Breast epithelium (tissue), 4 donors: ENCODE measurements at regions not wholly inside any gene's neighbourhood (a gene's known extent, or its start where the extent isn't known, plus 50 kb on each side); places are given as distances from the start of the nearest gene placed in this dataset.

ENCODE experiments used
- DNase-seq, 2 donors: peaks; one replicate each; pipeline ENCODE4 v3.0.0-alpha.2; 2019; ENCODE audit warnings: low spot score in 2 of 2
- H3K27ac ChIP-seq, 2 donors: fragments of 200-600 bp; sonication (generic) in 1 of 2; one replicate each; pipeline ENCODE4 v1.5.1; 2016 to 2019; ENCODE audit warnings: mild to moderate bottlenecking in 1 of 2
- H3K27me3 ChIP-seq, 2 donors: fragments of 200-600 bp; sonication (generic) in 1 of 2; one replicate each; pipeline versions ENCODE4 v1.5.1 to v1.6.0; 2017 to 2019; ENCODE audit warnings: control low read depth in 1 of 2, mild to moderate bottlenecking in 1 of 2
- H3K36me3 ChIP-seq: fragments of 200-600 bp; one replicate; pipeline ENCODE4 v1.5.1; 2019
- H3K4me1 ChIP-seq, 2 donors: fragments of 200-600 bp; sonication (generic); one replicate each; pipeline ENCODE4 v1.5.1; 2016 to 2019; ENCODE audit warnings: control low read depth in 1 of 2
- H3K4me3 ChIP-seq, 3 donors: fragments of 200-600 bp; sonication (generic); 1 replicate in 2 of 3; 2 replicates in 1 of 3; pipeline ENCODE4 v1.5.1; 2016 to 2019; ENCODE audit warnings: mild to moderate bottlenecking in 3 of 3, moderate library complexity in 2 of 3
- H3K9me3 ChIP-seq, 2 donors: fragments of 200-600 bp; sonication (generic) in 1 of 2; one replicate each; pipeline ENCODE4 v1.5.1; 2016 to 2019; ENCODE audit warnings: control low read depth in 1 of 2
- CTCF ChIP-seq, 3 donors: fragments of 450-650 bp; IDR thresholded peaks; one replicate each; pipeline ENCODE4 v1.5.1; 2016 to 2017; ENCODE audit warnings: antibody characterized with exemption in 3 of 3, mild to moderate bottlenecking in 3 of 3, moderate library complexity in 3 of 3
- POLR2A ChIP-seq: fragments of 450-650 bp; IDR thresholded peaks from one replicate; pipeline ENCODE4 v1.6.1; 2016; ENCODE audit warnings: antibody characterized with exemption, mild to moderate bottlenecking, moderate library complexity
- POLR2AphosphoS5 ChIP-seq, 3 donors: sonication (generic); formaldehyde crosslinking; IDR thresholded peaks; one replicate each; pipeline ENCODE4 v1.6.1; 2017; ENCODE audit warnings: antibody characterized with exemption in 3 of 3
- intact Hi-C: fragments of 100-400 bp; cut with DNase I; formaldehyde crosslinking; loops from one replicate; pipeline ENCODE4 v1.15.1; 2023; ENCODE audit warnings: low total_unique reads

- H3K27ac ChIP-seq = no peak overlapping the region
- intact Hi-C loops = no loop called here
- DNase-seq = no peak
- no peaks in the 10 kb centered on the region for H3K4me1 ChIP-seq
- no peaks in the 10 kb centered on the region for H3K27me3 ChIP-seq
- no peak overlapping the region for H3K4me3 ChIP-seq
- TF ChIP-seq CTCF (IDR thresholded peaks at IDR 0.05) (no peak), POLR2AphosphoS5 (IDR thresholded peaks at IDR 0.05) (no peak), POLR2A (no peak)
- no peaks in the 10 kb centered on the region for H3K9me3 ChIP-seq
- H3K36me3 ChIP-seq = no peaks in the 10 kb centered on the region
Measured at GRCh38 chr1:187873126-187873525, 1044.4 kb downstream of the PLA2G4A start.

GRCh38 chr1:187876775-187877174 lies 1048.0 kb downstream of the PLA2G4A start:
- DNase-seq = no peak
- no peak overlapping the region for H3K27ac ChIP-seq
- H3K27me3 ChIP-seq = no peaks in the 10 kb centered on the region
- intact Hi-C loops = no loop called here
- no peaks in the 10 kb centered on the region for H3K9me3 ChIP-seq
- H3K4me3 ChIP-seq = no peak overlapping the region
- no peak for TF ChIP-seq POLR2A
- no peak for TF ChIP-seq CTCF (IDR thresholded peaks at IDR 0.05)
- no peak for TF ChIP-seq POLR2AphosphoS5 (IDR thresholded peaks at IDR 0.05)
- no peaks in the 10 kb centered on the region for H3K36me3 ChIP-seq
- no peaks in the 10 kb centered on the region for H3K4me1 ChIP-seq

- no peak for DNase-seq
- H3K4me3 ChIP-seq = no peak overlapping the region
- no peak for TF ChIP-seq POLR2AphosphoS5 (IDR thresholded peaks at IDR 0.05)
- TF ChIP-seq POLR2A = no peak
- TF ChIP-seq CTCF (IDR thresholded peaks at IDR 0.05) = no peak
- H3K9me3 ChIP-seq = no peaks in the 10 kb centered on the region
- H3K36me3 ChIP-seq = no peaks in the 10 kb centered on the region
- no peaks in the 10 kb centered on the region for H3K4me1 ChIP-seq
- no peak overlapping the region for H3K27ac ChIP-seq
- H3K27me3 ChIP-seq = no peaks in the 10 kb centered on the region
- intact Hi-C loops = no loop called here
Measured at GRCh38 chr1:187877220-187877619, 1048.5 kb downstream of the PLA2G4A start.

GRCh38 chr1:187878883-187879282 lies 1050.1 kb downstream of the PLA2G4A start:
- no peak for TF ChIP-seq POLR2AphosphoS5 (IDR thresholded peaks at IDR 0.05)
- TF ChIP-seq CTCF (IDR thresholded peaks at IDR 0.05) = no peak
- no peak for TF ChIP-seq POLR2A

GRCh38 chr1:187883356-187883755 lies 1054.6 kb downstream of the PLA2G4A start:
- Histone ChIP-seq H3K9me3 (no peaks in the 10 kb centered on the region), H3K4me1 (no peaks in the 10 kb centered on the region), H3K27me3 (no peaks in the 10 kb centered on the region), H3K27ac (no peak overlapping the region), H3K36me3 (no peaks in the 10 kb centered on the region), H3K4me3 (no peak overlapping the region)
- intact Hi-C loops = no loop called here
- TF ChIP-seq POLR2AphosphoS5 (IDR thresholded peaks at IDR 0.05) = no peak
- TF ChIP-seq CTCF (IDR thresholded peaks at IDR 0.05) = no peak
- TF ChIP-seq POLR2A = no peak
- no peak for DNase-seq

More at GRCh38 chr1:187878883-187879282, 1050.1 kb downstream of the PLA2G4A start:
- no peak for DNase-seq
- Histone ChIP-seq H3K27ac (no peak overlapping the region), H3K4me1 (no peaks in the 10 kb centered on the region), H3K4me3 (no peak overlapping the region), H3K9me3 (no peaks in the 10 kb centered on the region), H3K36me3 (no peaks in the 10 kb centered on the region), H3K27me3 (no peaks in the 10 kb centered on the region)
- intact Hi-C loops = no loop called here
